ENCODE measurements at regions not wholly inside any gene's neighbourhood (a gene's known extent, or its start where the extent isn't known, plus 50 kb on each side); places are given as distances from the start of the nearest gene placed in this dataset.

DNA sequence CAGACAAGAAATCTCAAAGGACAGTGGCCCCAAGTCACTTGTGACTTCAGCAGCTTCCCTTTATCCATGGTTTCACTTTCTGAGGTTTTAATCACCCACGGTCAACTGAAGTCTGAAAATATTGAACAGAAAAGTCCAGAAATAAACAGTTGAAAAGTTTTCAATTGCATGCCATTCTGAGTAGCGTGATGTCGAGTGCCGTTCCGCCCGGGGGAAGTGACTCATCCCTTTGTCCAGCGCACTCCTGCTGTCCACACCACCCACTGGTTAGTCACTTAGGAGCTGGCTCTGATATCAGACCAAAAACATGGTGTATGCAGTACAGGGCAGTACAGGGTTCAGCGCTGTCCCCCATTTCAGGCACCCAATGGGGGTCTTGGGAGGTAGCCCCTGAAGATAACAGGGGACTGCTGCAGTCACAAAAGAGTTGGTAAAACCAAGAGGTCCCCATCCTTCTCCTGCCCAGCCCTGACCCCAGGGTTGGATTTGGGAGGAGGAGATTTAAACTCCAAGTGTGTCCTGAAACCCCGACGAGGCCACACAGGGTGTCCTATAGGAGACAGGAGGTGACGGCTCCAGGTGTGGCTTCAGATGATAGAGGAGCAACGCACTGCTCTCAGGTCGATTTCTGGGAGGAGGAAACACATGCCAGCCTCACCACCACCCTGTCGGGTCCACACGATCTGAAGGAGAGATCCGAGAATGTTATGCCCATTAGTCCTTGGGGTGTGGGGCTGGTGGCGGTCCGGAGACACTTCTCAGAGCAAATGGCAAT lies 390.1 kb downstream of the CTTN start:
- TF ChIP-seq, protein P1, sequence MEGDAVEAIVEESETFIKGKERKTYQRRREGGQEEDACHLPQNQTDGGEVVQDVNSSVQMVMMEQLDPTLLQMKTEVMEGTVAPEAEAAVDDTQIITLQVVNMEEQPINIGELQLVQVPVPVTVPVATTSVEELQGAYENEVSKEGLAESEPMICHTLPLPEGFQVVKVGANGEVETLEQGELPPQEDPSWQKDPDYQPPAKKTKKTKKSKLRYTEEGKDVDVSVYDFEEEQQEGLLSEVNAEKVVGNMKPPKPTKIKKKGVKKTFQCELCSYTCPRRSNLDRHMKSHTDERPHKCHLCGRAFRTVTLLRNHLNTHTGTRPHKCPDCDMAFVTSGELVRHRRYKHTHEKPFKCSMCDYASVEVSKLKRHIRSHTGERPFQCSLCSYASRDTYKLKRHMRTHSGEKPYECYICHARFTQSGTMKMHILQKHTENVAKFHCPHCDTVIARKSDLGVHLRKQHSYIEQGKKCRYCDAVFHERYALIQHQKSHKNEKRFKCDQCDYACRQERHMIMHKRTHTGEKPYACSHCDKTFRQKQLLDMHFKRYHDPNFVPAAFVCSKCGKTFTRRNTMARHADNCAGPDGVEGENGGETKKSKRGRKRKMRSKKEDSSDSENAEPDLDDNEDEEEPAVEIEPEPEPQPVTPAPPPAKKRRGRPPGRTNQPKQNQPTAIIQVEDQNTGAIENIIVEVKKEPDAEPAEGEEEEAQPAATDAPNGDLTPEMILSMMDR (IDR thresholded peaks at IDR 0.05; ENCODE audit: insufficient read depth, low read depth, low read length), result no peak
- TF ChIP-seq EZH2 (IDR thresholded peaks at IDR 0.05; ENCODE audit: insufficient read depth, low read length), result no peak
